H1 (cell line): ENCODE measurements at regions not wholly inside any gene's neighbourhood (a gene's known extent, or its start where the extent isn't known, plus 50 kb on each side); places are given as distances from the start of the nearest gene placed in this dataset.

Source experiments
- CTCF ChIA-PET: fragments of 300-600 bp; sonication (Branson Sonifier 250); formaldehyde crosslinking; loops from one replicate; lab custom pipeline; 2021; ENCODE audit not compliant: partially characterized antibody; lab: Charles Lee
- POLR2A ChIA-PET: fragments of 300-600 bp; sonication (Branson Sonifier 250); formaldehyde crosslinking; loops from one replicate; lab custom pipeline; 2021; ENCODE audit warnings: inconsistent platforms; ENCODE audit not compliant: partially characterized antibody; lab: Charles Lee
- DNase-seq, 2 experiments: peaks; one replicate each; pipeline versions ENCODE4 v3.0.0 to v3.0.0-alpha.2; 2010 to 2022; ENCODE audit warnings: low spot score in 2 of 2, low read depth in 1 of 2, mixed read lengths in 1 of 2
- FAIRE-seq: peaks from 2 replicates; lab custom pipeline; 2011; peaks lifted over from hg19 to GRCh38; lab: Jason Lieb, UNC
- H2AFZ ChIP-seq: 2 replicates; pipeline ENCODE4 v1.8.1; 2012; ENCODE audit warnings: low read length, inconsistent platforms
- H2AK5ac ChIP-seq: 2 replicates; pipeline ENCODE4 v1.6.1; 2013; ENCODE audit warnings: low read depth, low read length
- H2BK120ac ChIP-seq: replicated peaks from 2 replicates; pipeline ENCODE3; 2013; ENCODE audit warnings: low read depth, low read length, inconsistent platforms
- H2BK12ac ChIP-seq: 2 replicates; pipeline ENCODE4 v1.6.1; 2013; ENCODE audit warnings: low read depth, low read length
- H2BK15ac ChIP-seq: 2 replicates; pipeline ENCODE4 v1.6.1; 2013; ENCODE audit warnings: low read length
- H2BK20ac ChIP-seq: 2 replicates; pipeline ENCODE4 v1.6.1; 2013; ENCODE audit warnings: low read length
- H2BK5ac ChIP-seq: 2 replicates; pipeline ENCODE4 v1.6.1; 2013; ENCODE audit warnings: low read depth, low read length
- H3K14ac ChIP-seq: 2 replicates; pipeline ENCODE4 v1.6.1; 2013; ENCODE audit warnings: inconsistent platforms; ENCODE audit not compliant: insufficient read length
- H3K18ac ChIP-seq: 2 replicates; pipeline ENCODE4 v1.6.1; 2013; ENCODE audit warnings: low read length; ENCODE audit errors: extremely low read depth
- H3K23ac ChIP-seq: 2 replicates; pipeline ENCODE4 v1.6.1; 2013; ENCODE audit warnings: inconsistent platforms; ENCODE audit not compliant: insufficient read length
- H3K23me2 ChIP-seq: 2 replicates; pipeline ENCODE4 v1.6.1; 2013; ENCODE audit warnings: low read depth, low read length
- H3K27ac ChIP-seq: 2 replicates; pipeline ENCODE4 v1.6.1; 2011; ENCODE audit warnings: low read depth, low read length, inconsistent platforms
- H3K27me3 ChIP-seq, 4 experiments: replicated peaks in 1 of 4; 1 replicate in 1 of 4; 2 replicates in 3 of 4; pipeline versions ENCODE4 v1.6.1 to v1.8.1; 2011 to 2013; ENCODE audit warnings: low read length in 3 of 4, mild to moderate bottlenecking in 3 of 4, inconsistent platforms in 2 of 4, mixed read lengths in 2 of 4, moderate library complexity in 1 of 4; ENCODE audit not compliant: control insufficient read depth in 3 of 4, insufficient read depth in 3 of 4; ENCODE audit errors: extremely low read depth in 1 of 4
- H3K36me3 ChIP-seq, 4 experiments: 2 replicates each; pipeline versions ENCODE4 v1.6.1 to v1.8.1; 2011 to 2013; ENCODE audit warnings: mild to moderate bottlenecking in 4 of 4, low read length in 3 of 4, moderate library complexity in 2 of 4, control low read depth in 1 of 4, inconsistent platforms in 1 of 4; ENCODE audit not compliant: insufficient read depth in 4 of 4, control insufficient read depth in 2 of 4
- H3K4ac ChIP-seq: replicated peaks from 2 replicates; pipeline ENCODE3; 2013; ENCODE audit warnings: low read length, low read depth, mixed read lengths, inconsistent platforms; ENCODE audit not compliant: insufficient read length
- H3K4me1 ChIP-seq, 4 experiments: replicated peaks in 1 of 4; 1 replicate in 1 of 4; 2 replicates in 3 of 4; pipeline versions ENCODE4 v1.6.1 to v1.8.1; 2011 to 2013; ENCODE audit warnings: low read length in 3 of 4, inconsistent platforms in 2 of 4, mixed read lengths in 1 of 4; ENCODE audit not compliant: insufficient read depth in 4 of 4, control insufficient read depth in 3 of 4
- H3K4me2 ChIP-seq, 2 experiments: 2 replicates each; pipeline versions ENCODE4 v1.6.1 to v1.8.1; 2011 to 2013; ENCODE audit warnings: low read depth in 2 of 2, low read length in 2 of 2, control low read depth in 1 of 2, inconsistent platforms in 1 of 2, mild to moderate bottlenecking in 1 of 2; ENCODE audit not compliant: insufficient read depth in 1 of 2
- H3K4me3 ChIP-seq, 4 experiments: fragments of 200-600, 300-600 bp in 1 of 4; sonication (generic), shearing (Covaris generic), sonication (Bioruptor Twin) in 1 of 4; 2 replicates each; pipeline versions ENCODE4 v1.5.1 to v1.8.1; 2011 to 2016; ENCODE audit warnings: low read length in 4 of 4, low read depth in 3 of 4, control low read depth in 2 of 4, inconsistent platforms in 2 of 4, mild to moderate bottlenecking in 2 of 4, mixed read lengths in 1 of 4, moderate library complexity in 1 of 4; ENCODE audit not compliant: insufficient read depth in 2 of 4; ENCODE audit errors: extremely low read depth in 1 of 4
- H3K56ac ChIP-seq: replicated peaks from 2 replicates; pipeline ENCODE3; 2013; ENCODE audit warnings: low read depth, mild to moderate bottlenecking, mixed read lengths, low read length, inconsistent platforms; ENCODE audit not compliant: insufficient read length
- H3K79me1 ChIP-seq: 2 replicates; pipeline ENCODE4 v1.6.1; 2013; ENCODE audit warnings: low read depth, low read length, control low read depth
- H3K79me2 ChIP-seq, 2 experiments: 2 replicates each; pipeline versions ENCODE4 v1.6.1 to v1.8.1; 2012 to 2013; ENCODE audit warnings: low read length in 2 of 2, mild to moderate bottlenecking in 2 of 2, inconsistent platforms in 1 of 2; ENCODE audit not compliant: insufficient read depth in 2 of 2, control insufficient read depth in 1 of 2
- H3K9ac ChIP-seq, 4 experiments: replicated peaks in 1 of 4; 1 replicate in 1 of 4; 2 replicates in 3 of 4; pipeline versions ENCODE4 v1.6.1 to v1.8.1; 2011 to 2013; ENCODE audit warnings: low read depth in 3 of 4, low read length in 3 of 4, control low read depth in 2 of 4, mild to moderate bottlenecking in 2 of 4, moderate library complexity in 2 of 4, inconsistent platforms in 1 of 4; ENCODE audit errors: extremely low read depth in 1 of 4
- H3K9me3 ChIP-seq, 2 experiments: 2 replicates each; pipeline versions ENCODE4 v1.6.1 to v1.8.1; 2012 to 2013; ENCODE audit warnings: mild to moderate bottlenecking in 2 of 2, moderate library complexity in 2 of 2, control low read depth in 1 of 2, inconsistent platforms in 1 of 2, low read depth in 1 of 2, low read length in 1 of 2, mixed read lengths in 1 of 2; ENCODE audit not compliant: insufficient read depth in 2 of 2
- H4K20me1 ChIP-seq, 2 experiments: replicated peaks in 1 of 2; 2 replicates each; pipeline versions ENCODE3 to v1.8.1; 2011 to 2013; ENCODE audit warnings: inconsistent platforms in 2 of 2, low read length in 2 of 2, mild to moderate bottlenecking in 1 of 2; ENCODE audit not compliant: insufficient read depth in 2 of 2, control insufficient read depth in 1 of 2
- H4K5ac ChIP-seq: 2 replicates; pipeline ENCODE4 v1.6.1; 2013; ENCODE audit warnings: low read length, low read depth, mixed read lengths, inconsistent platforms; ENCODE audit not compliant: insufficient read length
- H4K8ac ChIP-seq: 2 replicates; pipeline ENCODE4 v1.8.0; 2013; ENCODE audit warnings: mild to moderate bottlenecking, moderate library complexity, low read length, inconsistent platforms; ENCODE audit not compliant: insufficient read depth; ENCODE audit errors: extremely low read depth
- H4K91ac ChIP-seq: replicated peaks from 2 replicates; pipeline ENCODE3; 2013; ENCODE audit warnings: low read length, mixed read lengths, inconsistent platforms; ENCODE audit not compliant: insufficient read length
- BRCA1 ChIP-seq: IDR thresholded peaks from 2 replicates; pipeline ENCODE4 v1.6.1; 2012; ENCODE audit warnings: low read depth, low read length, improper control_type of control experiment
- CEBPB ChIP-seq: IDR thresholded peaks from 2 replicates; pipeline ENCODE4 v1.6.1; 2012; ENCODE audit warnings: low read depth, low read length
- EGR1 ChIP-seq: IDR thresholded peaks from 2 replicates; pipeline ENCODE4 v1.6.1; 2011; ENCODE audit warnings: low read depth, low read length, borderline replicate concordance
- EZH2 ChIP-seq: fragments of 200-600 bp; sonication (generic); IDR thresholded peaks from 2 replicates; pipeline ENCODE4 v1.7.1; 2012; ENCODE audit warnings: low read depth, mild to moderate bottlenecking, moderate library complexity, low read length, inconsistent platforms; ENCODE audit not compliant: severe bottlenecking
- FOSL1 ChIP-seq: IDR thresholded peaks from 2 replicates; pipeline ENCODE4 v1.6.1; 2011; ENCODE audit warnings: mild to moderate bottlenecking, low read depth, low read length, moderate library complexity; ENCODE audit not compliant: insufficient read depth
- GABPA ChIP-seq: IDR thresholded peaks from 2 replicates; pipeline ENCODE4 v1.6.1; 2011; ENCODE audit warnings: mild to moderate bottlenecking, low read length, moderate library complexity, borderline replicate concordance; ENCODE audit not compliant: insufficient read depth
- MAFK ChIP-seq: IDR thresholded peaks from 2 replicates; pipeline ENCODE4 v1.6.1; 2012; ENCODE audit warnings: low read depth, mild to moderate bottlenecking, improper control_type of control experiment, low read length
- NANOG ChIP-seq: IDR thresholded peaks from 2 replicates; pipeline ENCODE4 v1.6.1; 2011; ENCODE audit warnings: low read length, low read depth, mild to moderate bottlenecking, inconsistent platforms; ENCODE audit not compliant: insufficient read depth, poor library complexity, severe bottlenecking
- PHF8 ChIP-seq: fragments of 200-600 bp; sonication (generic); conservative IDR thresholded peaks from 2 replicates; pipeline ENCODE4 v1.7.1; 2012; ENCODE audit warnings: low read depth, mild to moderate bottlenecking, inconsistent platforms, low read length, moderate library complexity
- RNF2 ChIP-seq: fragments of 200-900, 300-1000 bp; sonication (generic); IDR thresholded peaks from 2 replicates; pipeline ENCODE4 v1.7.1; 2016; ENCODE audit warnings: borderline replicate concordance, low read depth, mild to moderate bottlenecking, antibody characterized with exemption, low read length; ENCODE audit not compliant: poor library complexity, severe bottlenecking; ENCODE audit errors: missing control alignments
- SAP30 ChIP-seq: fragments of 300-600 bp; sonication (generic); IDR thresholded peaks from 2 replicates; pipeline ENCODE4 v1.7.1; 2012; ENCODE audit warnings: low read length, moderate library complexity, mild to moderate bottlenecking, inconsistent platforms; ENCODE audit not compliant: insufficient read depth, insufficient replicate concordance
- TEAD4 ChIP-seq: IDR thresholded peaks from 2 replicates; pipeline ENCODE4 v1.6.1; 2012; ENCODE audit warnings: low read depth, low read length, inconsistent platforms, mixed read lengths
- YY1 ChIP-seq: IDR thresholded peaks from 2 replicates; pipeline ENCODE4 v1.6.1; 2011; ENCODE audit warnings: low read depth, mild to moderate bottlenecking, low read length
- WGBS, 2 experiments: shearing (Covaris generic) in 1 of 2; methylation state at CpG; one replicate each; pipeline versions ENCODE4 v1.1.6 to v1.1.7; 2013 to 2015; ENCODE audit warnings: low lambda C conversion rate in 2 of 2, mixed read lengths in 2 of 2, inconsistent platforms in 1 of 2, low coverage in 1 of 2, missing lambda C conversion rate in 1 of 2; ENCODE audit not compliant: insufficient replicate concordance in 2 of 2, insufficient coverage in 1 of 2, insufficient read length in 1 of 2; ENCODE audit errors: extremely low coverage in 1 of 2, missing lambda C conversion rate in 1 of 2; 5-methylcytosine and 5-hydroxymethylcytosine counted together

GRCh38 chr11:96782632-96783031 lies 392.8 kb downstream of the JRKL start:
- no peaks in the 10 kb centered on the region for H3K4me1 ChIP-seq
- no peak overlapping the region for H3K18ac ChIP-seq
- no peak overlapping the region for H3K4me2 ChIP-seq
- no peak overlapping the region for H3K56ac ChIP-seq
- no peaks in the 10 kb centered on the region for H3K36me3 ChIP-seq
- no peaks in the 10 kb centered on the region for H3K27me3 ChIP-seq
- H3K4ac ChIP-seq = no peak overlapping the region
- H2AFZ ChIP-seq = no peak overlapping the region
- no peak overlapping the region for H2BK120ac ChIP-seq
- H4K91ac ChIP-seq = no peak overlapping the region
- H3K79me2 ChIP-seq = no peaks in the 10 kb centered on the region
- no peak overlapping the region for H3K27ac ChIP-seq
- no peak overlapping the region for H3K9ac ChIP-seq
- FAIRE-seq (no peak), DNase-seq (no peak)
- no peaks in the 10 kb centered on the region for H3K79me1 ChIP-seq
- WGBS, 2 experiments = 100% methylated on average over 2 of the region's 2 CpGs; no CpG with 5 or more reads in 1 of the 2 experiments
- no peak overlapping the region for H2BK12ac ChIP-seq
- no peak overlapping the region for H4K8ac ChIP-seq
- POLR2A ChIA-PET = no interaction called here
- no peaks in the 10 kb centered on the region for H3K23me2 ChIP-seq
- no peak overlapping the region for H3K23ac ChIP-seq
- H2BK15ac ChIP-seq = no peak overlapping the region
- CTCF ChIA-PET = no interaction called here
- TF ChIP-seq CEBPB (no peak), SAP30 (no peak), GABPA (no peak), BRCA1 (no peak), EZH2 (no peak), MAFK (no peak), YY1 (no peak), RNF2 (no peak), EGR1 (no peak), TEAD4 (no peak), FOSL1 (no peak), NANOG (no peak), PHF8 (no peak)
- TF ChIP-seq, all 59 proteins: peak for 0
- Histone ChIP-seq H4K20me1 (no peaks in the 10 kb centered on the region), H2AK5ac (no peak overlapping the region), H2BK20ac (no peak overlapping the region), H4K5ac (no peak overlapping the region), H3K9me3 (no peaks in the 10 kb centered on the region; a peak in 2 of 4 replicates), H3K4me3 (no peak overlapping the region), H3K14ac (no peak overlapping the region), H2BK5ac (no peak overlapping the region)
